OCI-LY1 (cell line): ENCODE measurements at regions not wholly inside any gene's neighbourhood (a gene's known extent, or its start where the extent isn't known, plus 50 kb on each side); places are given as distances from the start of the nearest gene placed in this dataset.

Source experiments
- EZH2 ChIP-seq: fragments of 200-600 bp; sonication (generic), shearing (Covaris generic); IDR thresholded peaks from 2 replicates; pipeline ENCODE4 v1.8.0; 2017; ENCODE audit warnings: borderline replicate concordance, mixed run types, mild to moderate bottlenecking, antibody characterized with exemption, low read length, moderate library complexity, mixed read lengths
- TF ChIP-seq, protein P1 (sequence below): fragments of 200-600 bp; sonication (generic), shearing (Covaris generic); IDR thresholded peaks from 2 replicates; pipeline ENCODE4 v1.5.1; 2017; ENCODE audit warnings: mild to moderate bottlenecking, antibody characterized with exemption, low read length, moderate library complexity, mixed read lengths

DNA sequence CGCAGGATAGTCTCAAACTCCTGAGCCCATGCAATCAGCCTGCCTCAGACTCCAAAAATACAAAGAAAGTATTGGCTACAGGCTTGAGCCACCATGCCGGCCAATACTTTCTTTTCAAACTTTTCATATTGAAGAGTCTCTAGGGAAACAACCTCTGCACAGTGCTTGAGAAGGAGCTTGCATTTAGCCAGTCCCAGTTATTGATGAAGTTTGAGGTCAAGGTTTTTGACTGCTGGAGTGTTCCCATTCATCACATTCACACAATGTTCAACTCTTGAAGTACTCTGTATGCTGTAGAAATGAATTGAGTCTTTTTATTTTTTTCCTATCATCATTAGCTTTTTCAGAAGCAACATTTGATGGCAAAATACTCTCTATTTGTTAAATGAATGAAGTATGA, 355.8 kb upstream of the E2F7 start:
- TF ChIP-seq, protein P1, sequence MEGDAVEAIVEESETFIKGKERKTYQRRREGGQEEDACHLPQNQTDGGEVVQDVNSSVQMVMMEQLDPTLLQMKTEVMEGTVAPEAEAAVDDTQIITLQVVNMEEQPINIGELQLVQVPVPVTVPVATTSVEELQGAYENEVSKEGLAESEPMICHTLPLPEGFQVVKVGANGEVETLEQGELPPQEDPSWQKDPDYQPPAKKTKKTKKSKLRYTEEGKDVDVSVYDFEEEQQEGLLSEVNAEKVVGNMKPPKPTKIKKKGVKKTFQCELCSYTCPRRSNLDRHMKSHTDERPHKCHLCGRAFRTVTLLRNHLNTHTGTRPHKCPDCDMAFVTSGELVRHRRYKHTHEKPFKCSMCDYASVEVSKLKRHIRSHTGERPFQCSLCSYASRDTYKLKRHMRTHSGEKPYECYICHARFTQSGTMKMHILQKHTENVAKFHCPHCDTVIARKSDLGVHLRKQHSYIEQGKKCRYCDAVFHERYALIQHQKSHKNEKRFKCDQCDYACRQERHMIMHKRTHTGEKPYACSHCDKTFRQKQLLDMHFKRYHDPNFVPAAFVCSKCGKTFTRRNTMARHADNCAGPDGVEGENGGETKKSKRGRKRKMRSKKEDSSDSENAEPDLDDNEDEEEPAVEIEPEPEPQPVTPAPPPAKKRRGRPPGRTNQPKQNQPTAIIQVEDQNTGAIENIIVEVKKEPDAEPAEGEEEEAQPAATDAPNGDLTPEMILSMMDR: no peak
- TF ChIP-seq EZH2: no peak
